ENCODE measurements at regions not wholly inside any gene's neighbourhood (a gene's known extent, or its start where the extent isn't known, plus 50 kb on each side); places are given as distances from the start of the nearest gene placed in this dataset.

DNA sequence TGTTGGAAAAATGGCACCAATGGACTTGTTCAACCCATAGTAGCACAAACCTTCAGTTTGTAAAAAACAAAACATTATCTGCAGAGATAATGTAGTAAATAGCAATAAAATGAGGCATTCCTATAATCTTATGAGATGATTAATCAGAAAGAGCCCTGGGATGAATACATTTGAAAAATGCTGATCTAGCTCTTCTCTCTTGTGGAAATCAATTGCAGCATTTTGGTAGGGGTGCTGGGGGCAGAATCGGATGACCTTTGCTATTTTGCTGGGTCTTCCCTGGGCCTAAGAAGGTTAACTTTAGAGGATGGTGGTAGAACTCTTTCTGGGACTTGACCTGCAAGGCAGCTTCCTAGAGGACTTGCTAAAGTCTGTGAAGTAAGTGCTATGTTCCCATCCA is 163.5 kb downstream of the ADRA2A start:
- ChIA-PET CTCF (no interaction called here), POLR2A (no interaction called here)
- no peak for DNase-seq (ENCODE audit: low read depth, low spot score)
- H3K4me3 ChIP-seq (ENCODE audit: low read depth, low read length) = no peak overlapping the region
- TF ChIP-seq, protein P1, sequence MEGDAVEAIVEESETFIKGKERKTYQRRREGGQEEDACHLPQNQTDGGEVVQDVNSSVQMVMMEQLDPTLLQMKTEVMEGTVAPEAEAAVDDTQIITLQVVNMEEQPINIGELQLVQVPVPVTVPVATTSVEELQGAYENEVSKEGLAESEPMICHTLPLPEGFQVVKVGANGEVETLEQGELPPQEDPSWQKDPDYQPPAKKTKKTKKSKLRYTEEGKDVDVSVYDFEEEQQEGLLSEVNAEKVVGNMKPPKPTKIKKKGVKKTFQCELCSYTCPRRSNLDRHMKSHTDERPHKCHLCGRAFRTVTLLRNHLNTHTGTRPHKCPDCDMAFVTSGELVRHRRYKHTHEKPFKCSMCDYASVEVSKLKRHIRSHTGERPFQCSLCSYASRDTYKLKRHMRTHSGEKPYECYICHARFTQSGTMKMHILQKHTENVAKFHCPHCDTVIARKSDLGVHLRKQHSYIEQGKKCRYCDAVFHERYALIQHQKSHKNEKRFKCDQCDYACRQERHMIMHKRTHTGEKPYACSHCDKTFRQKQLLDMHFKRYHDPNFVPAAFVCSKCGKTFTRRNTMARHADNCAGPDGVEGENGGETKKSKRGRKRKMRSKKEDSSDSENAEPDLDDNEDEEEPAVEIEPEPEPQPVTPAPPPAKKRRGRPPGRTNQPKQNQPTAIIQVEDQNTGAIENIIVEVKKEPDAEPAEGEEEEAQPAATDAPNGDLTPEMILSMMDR (IDR thresholded peaks at IDR 0.05; ENCODE audit: insufficient read depth, low read length, missing control alignments) = no peak

DNA sequence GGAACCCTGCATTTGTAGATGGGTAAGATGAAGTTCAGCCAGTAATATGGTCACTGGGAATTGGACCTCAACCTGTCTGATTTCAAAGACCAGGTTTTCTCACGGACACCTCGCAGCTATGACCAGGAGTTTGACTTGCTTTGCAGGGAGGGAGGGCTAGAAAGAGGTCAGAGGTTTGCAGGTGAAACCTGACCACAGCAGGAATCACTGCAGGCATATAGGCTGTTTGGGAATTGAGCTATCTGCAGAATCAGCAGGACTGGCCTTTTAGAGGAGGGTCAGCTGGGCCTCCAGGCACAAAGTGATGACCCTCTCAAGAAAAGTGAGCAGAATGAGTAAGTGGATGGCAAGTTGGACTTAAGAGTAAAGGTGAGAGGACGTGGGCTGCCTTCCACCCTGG is 166.3 kb downstream of the ADRA2A start:
- TF ChIP-seq, protein P1 (IDR thresholded peaks at IDR 0.05; ENCODE audit: insufficient read depth, low read length, missing control alignments) = no peak
- DNase-seq (ENCODE audit: low read depth, low spot score) = no peak
- CTCF ChIA-PET = no interaction called here
- POLR2A ChIA-PET = no interaction called here
- no peak overlapping the region for H3K4me3 ChIP-seq (ENCODE audit: low read depth, low read length)

DNA sequence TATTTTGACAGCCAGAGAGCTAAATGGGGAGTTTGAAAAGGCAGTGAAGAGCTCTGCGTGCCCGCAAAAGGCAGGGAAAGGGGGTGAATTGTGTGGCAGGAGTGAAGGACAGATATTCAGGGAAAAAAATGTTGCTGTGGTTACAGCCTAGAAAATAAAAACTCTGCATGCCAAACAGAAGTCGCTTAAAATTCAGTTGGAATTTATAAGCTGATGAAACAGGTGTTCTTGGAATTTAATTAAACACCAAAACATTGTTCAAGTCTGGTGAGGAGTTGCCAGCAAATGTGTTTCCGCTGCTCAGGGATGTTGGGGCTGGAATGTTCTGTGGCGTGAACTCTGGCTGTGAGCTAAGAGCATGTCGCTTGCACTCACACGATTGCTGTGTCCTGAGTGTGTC is 169.3 kb downstream of the ADRA2A start:
- CTCF ChIA-PET = no interaction called here
- TF ChIP-seq, protein P1 (IDR thresholded peaks at IDR 0.05; ENCODE audit: insufficient read depth, low read length, missing control alignments) = no peak
- no peak overlapping the region for H3K4me3 ChIP-seq (ENCODE audit: low read depth, low read length)
- POLR2A ChIA-PET = no interaction called here
- DNase-seq (ENCODE audit: low read depth, low spot score) = no peak

DNA sequence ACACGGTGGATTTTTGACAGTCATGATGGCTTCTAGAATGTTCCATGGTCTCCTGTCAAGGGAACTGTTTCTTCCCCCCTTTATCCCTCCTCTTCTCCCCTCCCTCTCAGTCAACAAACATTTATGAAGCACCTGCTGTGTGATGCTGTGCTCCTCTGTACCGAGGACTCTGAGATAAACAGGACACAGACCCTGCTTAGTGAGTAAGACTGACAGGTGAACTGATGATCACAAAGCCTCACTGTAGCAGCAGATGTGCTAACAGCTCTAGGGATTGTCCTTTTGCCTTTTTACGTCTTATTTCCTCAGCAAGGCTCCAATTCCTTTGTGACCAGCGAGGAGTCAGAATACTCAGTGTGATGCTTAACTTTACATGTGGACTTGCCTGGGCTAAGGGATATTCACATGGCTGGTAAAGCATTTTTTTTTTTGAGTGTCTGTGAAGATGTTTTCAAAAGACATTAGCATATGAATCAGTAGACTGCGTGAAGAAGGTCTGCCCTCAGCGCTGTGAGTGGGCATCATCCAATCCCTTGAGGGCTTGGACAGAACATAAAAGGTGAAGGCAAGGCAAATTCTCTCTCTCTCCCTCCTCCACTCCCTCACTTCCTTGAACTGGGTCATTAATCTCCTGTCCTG is 170.1 kb downstream of the ADRA2A start:
- TF ChIP-seq, protein P1 (IDR thresholded peaks at IDR 0.05; ENCODE audit: insufficient read depth, low read length, missing control alignments) = no peak
- ChIA-PET CTCF (no interaction called here), POLR2A (no interaction called here)
- H3K4me3 ChIP-seq (ENCODE audit: low read depth, low read length) = no peak overlapping the region
- DNase-seq (ENCODE audit: low read depth, low spot score) = no peak

DNA sequence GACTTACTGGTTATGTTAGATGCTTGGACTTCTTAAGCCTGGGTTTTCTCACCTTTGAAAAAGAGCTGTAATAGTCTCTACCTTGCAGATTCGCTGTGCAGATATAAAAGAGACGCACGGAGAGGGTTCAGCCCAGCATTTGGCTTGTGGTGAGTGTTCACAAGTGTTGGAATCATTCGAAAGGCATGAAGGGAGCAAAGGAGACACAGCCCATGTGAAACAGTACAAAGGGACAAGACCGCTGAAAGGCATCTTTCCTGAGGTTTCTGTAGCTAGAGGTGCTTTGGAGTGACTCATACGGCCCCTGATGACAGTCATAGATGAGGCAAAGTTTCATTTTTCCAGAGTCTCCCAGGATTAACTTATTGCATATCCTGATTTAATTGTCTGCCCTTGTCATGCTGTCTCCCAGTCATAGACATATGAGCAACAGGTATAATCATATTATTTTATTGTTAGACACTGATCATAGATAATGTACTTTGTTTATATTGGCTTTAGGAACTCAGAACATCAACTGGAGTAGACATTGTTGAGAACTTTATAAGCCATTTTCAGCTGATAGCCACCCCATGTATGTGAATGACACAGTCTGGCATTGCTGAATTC is 171.1 kb downstream of the ADRA2A start:
- H3K4me3 ChIP-seq (ENCODE audit: low read depth, low read length) = no peak overlapping the region
- TF ChIP-seq, protein P1 (IDR thresholded peaks at IDR 0.05; ENCODE audit: insufficient read depth, low read length, missing control alignments) = no peak
- ChIA-PET CTCF (no interaction called here), POLR2A (no interaction called here)
- no peak for DNase-seq (ENCODE audit: low read depth, low spot score)

DNA sequence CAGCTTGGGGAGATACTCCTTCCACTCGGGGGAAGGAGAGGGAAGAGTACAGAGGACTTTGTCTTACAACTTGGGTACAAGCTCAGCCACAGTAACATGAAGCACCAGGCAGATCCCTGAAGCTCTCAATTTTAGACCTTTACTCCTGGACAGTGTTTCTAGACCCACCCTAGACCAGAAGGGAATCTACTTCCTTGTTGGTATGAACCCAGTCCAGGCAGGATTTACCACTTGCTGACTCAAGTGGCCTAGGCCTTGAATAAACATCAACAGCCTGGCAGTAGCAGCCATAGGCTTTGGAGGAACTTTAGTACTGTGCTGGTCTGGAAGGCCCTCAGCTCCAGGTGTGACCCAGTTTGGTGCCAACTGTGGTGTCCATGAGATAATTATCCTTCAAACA is 173.1 kb downstream of the ADRA2A start:
- ChIA-PET CTCF (no interaction called here), POLR2A (no interaction called here)
- no peak overlapping the region for H3K4me3 ChIP-seq (ENCODE audit: low read depth, low read length)
- no peak for DNase-seq (ENCODE audit: low read depth, low spot score)
- TF ChIP-seq, protein P1 (IDR thresholded peaks at IDR 0.05; ENCODE audit: insufficient read depth, low read length, missing control alignments) = no peak

Measured in AG04449 (cell line).